ENCODE measurements at regions not wholly inside any gene's neighbourhood (a gene's known extent, or its start where the extent isn't known, plus 50 kb on each side); places are given as distances from the start of the nearest gene placed in this dataset.

GRCh38 chr3:159837725-159838124 lies 150.9 kb upstream of the IL12A start:
- no peak for DNase-seq (ENCODE audit: low read depth, low spot score)
- H3K27ac ChIP-seq (ENCODE audit: control insufficient read depth, insufficient read depth, low read length): no peak overlapping the region
- H2AFZ ChIP-seq (ENCODE audit: control insufficient read depth, low read length): no peak overlapping the region
- H3K36me3 ChIP-seq (ENCODE audit: control insufficient read depth in 2 of 2, extremely low read depth in 1 of 2, insufficient read depth in 2 of 2, low read length in 2 of 2): no peaks in the 10 kb centered on the region
- peaks cover 69% of the 10 kb centered on the region for H3K79me2 ChIP-seq (ENCODE audit: control insufficient read depth, insufficient read depth, low read length)
- peak; percentile 92 for FAIRE-seq
- H3K27me3 ChIP-seq (ENCODE audit: control insufficient read depth, extremely low read depth, insufficient read depth, low read length): no peaks in the 10 kb centered on the region
- dilution Hi-C loops (cut with MboI; ENCODE audit: extremely low pct_ligation_motif_present, low sequenced_read_pairs): no loop called here
- no peaks in the 10 kb centered on the region for H4K20me1 ChIP-seq (ENCODE audit: control insufficient read depth, extremely low read depth, insufficient read depth, low read length)
- peaks cover 15% of the 10 kb centered on the region for H3K4me1 ChIP-seq (ENCODE audit: control insufficient read depth, extremely low read depth, insufficient read depth, low read length)
- H3K9me3 ChIP-seq (ENCODE audit: control insufficient read depth, low read depth, low read length): no peaks in the 10 kb centered on the region
- TF ChIP-seq, protein P1, sequence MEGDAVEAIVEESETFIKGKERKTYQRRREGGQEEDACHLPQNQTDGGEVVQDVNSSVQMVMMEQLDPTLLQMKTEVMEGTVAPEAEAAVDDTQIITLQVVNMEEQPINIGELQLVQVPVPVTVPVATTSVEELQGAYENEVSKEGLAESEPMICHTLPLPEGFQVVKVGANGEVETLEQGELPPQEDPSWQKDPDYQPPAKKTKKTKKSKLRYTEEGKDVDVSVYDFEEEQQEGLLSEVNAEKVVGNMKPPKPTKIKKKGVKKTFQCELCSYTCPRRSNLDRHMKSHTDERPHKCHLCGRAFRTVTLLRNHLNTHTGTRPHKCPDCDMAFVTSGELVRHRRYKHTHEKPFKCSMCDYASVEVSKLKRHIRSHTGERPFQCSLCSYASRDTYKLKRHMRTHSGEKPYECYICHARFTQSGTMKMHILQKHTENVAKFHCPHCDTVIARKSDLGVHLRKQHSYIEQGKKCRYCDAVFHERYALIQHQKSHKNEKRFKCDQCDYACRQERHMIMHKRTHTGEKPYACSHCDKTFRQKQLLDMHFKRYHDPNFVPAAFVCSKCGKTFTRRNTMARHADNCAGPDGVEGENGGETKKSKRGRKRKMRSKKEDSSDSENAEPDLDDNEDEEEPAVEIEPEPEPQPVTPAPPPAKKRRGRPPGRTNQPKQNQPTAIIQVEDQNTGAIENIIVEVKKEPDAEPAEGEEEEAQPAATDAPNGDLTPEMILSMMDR (optimal IDR thresholded peaks at IDR 0.05 in 1 of 3, IDR thresholded peaks at IDR 0.05 in 1 of 3, conservative IDR thresholded peaks at IDR 0.05 in 1 of 3; ENCODE audit: extremely low read depth in 1 of 3, insufficient read depth in 2 of 3, low read length in 3 of 3): no peak
- no peak for TF ChIP-seq EZH2 (IDR thresholded peaks at IDR 0.05; ENCODE audit: low read length)
- H3K4me2 ChIP-seq (ENCODE audit: control insufficient read depth, extremely low read depth, insufficient read depth, low read depth, low read length): no peak overlapping the region
- peaks cover 2% of the 10 kb centered on the region for H3K9me1 ChIP-seq (ENCODE audit: control insufficient read depth, extremely low read depth, insufficient read depth, low read length)
- H3K4me3 ChIP-seq (ENCODE audit: control insufficient read depth in 2 of 3, extremely low read depth in 1 of 3, insufficient read depth in 2 of 3, low read depth in 1 of 3, low read length in 3 of 3): no peak overlapping the region
- no peak overlapping the region for H3K9ac ChIP-seq (ENCODE audit: control insufficient read depth, extremely low read depth, insufficient read depth, low read length)

GRCh38 chr3:159838938-159839337 lies 149.7 kb upstream of the IL12A start:
- TF ChIP-seq, protein P1 (optimal IDR thresholded peaks at IDR 0.05 in 1 of 3, IDR thresholded peaks at IDR 0.05 in 1 of 3, conservative IDR thresholded peaks at IDR 0.05 in 1 of 3; ENCODE audit: extremely low read depth in 1 of 3, insufficient read depth in 2 of 3, low read length in 3 of 3): no peak
- no peak for TF ChIP-seq EZH2 (IDR thresholded peaks at IDR 0.05; ENCODE audit: low read length)
- Histone ChIP-seq H3K9me1 (ENCODE audit: control insufficient read depth, extremely low read depth, insufficient read depth, low read length) (peaks cover 2% of the 10 kb centered on the region), H3K27me3 (ENCODE audit: control insufficient read depth, extremely low read depth, insufficient read depth, low read length) (no peaks in the 10 kb centered on the region), H3K4me1 (ENCODE audit: control insufficient read depth, extremely low read depth, insufficient read depth, low read length) (peaks cover 15% of the 10 kb centered on the region), H2AFZ (ENCODE audit: control insufficient read depth, low read length) (no peak overlapping the region), H3K4me3 (ENCODE audit: control insufficient read depth in 2 of 3, extremely low read depth in 1 of 3, insufficient read depth in 2 of 3, low read depth in 1 of 3, low read length in 3 of 3) (no peak overlapping the region), H3K36me3 (ENCODE audit: control insufficient read depth in 2 of 2, extremely low read depth in 1 of 2, insufficient read depth in 2 of 2, low read length in 2 of 2) (no peaks in the 10 kb centered on the region), H3K9me3 (ENCODE audit: control insufficient read depth, low read depth, low read length) (no peaks in the 10 kb centered on the region), H4K20me1 (ENCODE audit: control insufficient read depth, extremely low read depth, insufficient read depth, low read length) (no peaks in the 10 kb centered on the region), H3K4me2 (ENCODE audit: control insufficient read depth, extremely low read depth, insufficient read depth, low read depth, low read length) (no peak overlapping the region), H3K79me2 (ENCODE audit: control insufficient read depth, insufficient read depth, low read length) (peaks cover 67% of the 10 kb centered on the region), H3K27ac (ENCODE audit: control insufficient read depth, insufficient read depth, low read length) (no peak overlapping the region), H3K9ac (ENCODE audit: control insufficient read depth, extremely low read depth, insufficient read depth, low read length) (no peak overlapping the region)
- FAIRE-seq (no peak), DNase-seq (ENCODE audit: low read depth, low spot score) (no peak)
- dilution Hi-C loops (cut with MboI; ENCODE audit: extremely low pct_ligation_motif_present, low sequenced_read_pairs): no loop called here
